ENCODE measurements at regions not wholly inside any gene's neighbourhood (a gene's known extent, or its start where the extent isn't known, plus 50 kb on each side); places are given as distances from the start of the nearest gene placed in this dataset.

DNA sequence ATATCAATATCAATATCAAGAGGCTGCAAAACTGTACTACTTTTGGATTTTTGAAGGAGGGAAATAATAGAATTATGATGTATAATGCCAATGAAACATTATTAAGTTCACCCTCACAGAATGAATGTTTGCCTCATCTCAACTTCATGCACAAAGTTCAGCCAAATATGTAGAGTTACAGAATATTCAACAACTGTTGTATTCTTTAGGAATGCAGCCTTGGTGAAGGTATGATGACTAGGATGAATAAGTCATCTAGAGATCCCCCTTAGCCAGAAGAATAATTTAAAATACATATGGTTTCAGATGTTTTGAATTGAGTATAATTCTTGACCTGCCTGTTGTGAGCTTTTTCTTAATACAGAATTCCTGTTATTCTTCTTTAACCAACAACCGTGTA, 308.3 kb downstream of the COX7C start:
- TF ChIP-seq ZNF274 (IDR thresholded peaks at IDR 0.05; ENCODE audit: low read depth, low read length): no peak
- H3K4me3 ChIP-seq (ENCODE audit: low read length): no peak overlapping the region

DNA sequence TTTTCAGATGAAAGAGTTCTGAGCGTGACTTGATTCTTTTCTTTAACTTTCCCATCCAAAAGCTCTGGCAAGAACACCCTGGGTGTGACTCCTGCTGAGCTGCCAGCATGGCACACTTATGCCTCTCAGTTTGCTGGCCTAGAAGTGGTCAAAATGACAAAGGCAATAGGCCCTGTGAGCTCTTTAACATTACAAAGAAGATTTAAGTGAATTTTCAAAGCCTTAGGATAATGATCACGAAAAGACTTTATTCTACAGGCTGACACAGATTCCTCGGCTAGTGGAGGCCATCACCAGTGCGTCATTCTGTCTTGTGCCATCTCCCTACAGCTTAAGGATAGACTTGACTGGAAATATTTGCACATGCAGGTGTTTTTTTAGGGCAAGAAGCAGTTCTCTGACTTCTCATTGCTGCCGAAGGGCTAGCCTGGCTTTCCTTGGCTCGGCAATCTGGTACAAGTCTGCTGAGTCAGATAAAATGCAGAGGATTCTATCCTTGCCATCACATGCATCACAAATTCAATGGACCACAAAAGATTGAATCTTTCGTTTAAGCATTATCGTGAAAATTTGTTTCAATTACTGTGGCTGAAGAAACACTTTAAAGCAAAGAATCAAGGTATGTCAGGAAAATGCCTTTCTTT, 311.5 kb downstream of the COX7C start:
- TF ChIP-seq ZNF274 (IDR thresholded peaks at IDR 0.05; ENCODE audit: low read depth, low read length): no peak
- no peak overlapping the region for H3K4me3 ChIP-seq (ENCODE audit: low read length)

DNA sequence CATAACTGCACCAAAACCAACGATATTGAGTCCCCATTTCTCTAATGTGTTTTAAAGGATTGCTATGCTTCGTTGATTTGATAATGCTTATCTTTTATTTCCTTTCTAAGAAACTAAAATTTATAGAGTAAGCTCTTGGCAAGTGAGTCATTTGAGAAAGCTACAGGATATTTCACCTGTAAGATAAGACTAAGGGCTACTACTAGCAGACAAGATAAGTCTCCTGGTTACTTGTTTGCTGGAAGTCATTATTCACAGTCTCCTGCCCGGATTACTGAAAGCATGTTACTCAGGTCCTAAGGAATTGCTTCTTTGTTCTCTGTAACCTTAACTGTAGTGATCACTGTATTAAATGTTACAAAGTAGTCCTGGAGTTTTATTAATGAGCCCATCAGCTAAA, 315.9 kb upstream of the RASA1 start:
- TF ChIP-seq ZNF274 (IDR thresholded peaks at IDR 0.05; ENCODE audit: low read depth, low read length): no peak

DNA sequence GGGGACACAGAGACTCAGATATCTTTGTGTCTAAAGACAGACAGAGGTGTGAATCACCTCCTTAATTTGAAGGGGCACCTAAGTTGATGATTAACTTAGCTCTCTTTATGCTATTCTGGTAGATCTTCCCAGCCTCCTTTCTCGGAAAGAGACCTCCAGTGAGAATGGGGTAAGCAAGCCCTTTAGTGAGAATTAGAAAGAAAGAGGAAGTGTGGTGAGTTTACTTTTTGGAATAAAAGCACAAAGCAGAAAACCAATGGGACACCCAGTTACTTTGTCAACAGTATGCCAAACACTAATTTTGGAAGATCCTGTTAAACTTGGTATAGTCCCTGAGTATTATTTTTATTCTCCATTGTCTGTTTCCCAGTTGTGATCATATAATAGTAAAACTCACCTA, 302.8 kb upstream of the RASA1 start:
- no peak for TF ChIP-seq ZNF274 (IDR thresholded peaks at IDR 0.05; ENCODE audit: low read depth, low read length)

More for the DNA sequence above, 315.9 kb upstream of the RASA1 start:
- no peak overlapping the region for H3K4me3 ChIP-seq (ENCODE audit: low read length)

DNA sequence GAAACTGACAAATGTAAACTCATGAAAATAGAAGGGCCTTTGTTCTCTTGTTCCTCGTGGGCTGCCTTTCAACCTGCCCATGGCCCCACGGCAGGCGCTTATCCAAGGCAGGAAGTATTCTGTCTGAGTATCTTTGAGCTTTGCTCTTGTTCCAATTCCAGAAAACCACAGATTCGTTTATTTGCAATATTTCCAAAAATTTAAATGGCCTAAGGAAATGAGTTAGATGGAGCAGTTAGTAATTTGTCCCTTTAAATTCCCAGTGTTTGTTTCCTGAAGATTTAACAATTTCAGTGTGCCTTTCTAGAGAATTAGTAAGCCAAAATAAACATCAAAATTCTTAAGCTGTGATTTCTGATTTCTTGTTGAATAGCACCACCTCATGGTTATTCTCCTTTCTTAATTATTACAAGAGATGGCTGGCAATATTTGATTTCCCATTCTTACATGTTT, 299.4 kb upstream of the RASA1 start:
- no peak for TF ChIP-seq ZNF274 (IDR thresholded peaks at IDR 0.05; ENCODE audit: low read depth, low read length)
- H3K4me3 ChIP-seq (ENCODE audit: low read length): no peak overlapping the region

More for the DNA sequence above, 302.8 kb upstream of the RASA1 start:
- no peak overlapping the region for H3K4me3 ChIP-seq (ENCODE audit: low read length)

DNA sequence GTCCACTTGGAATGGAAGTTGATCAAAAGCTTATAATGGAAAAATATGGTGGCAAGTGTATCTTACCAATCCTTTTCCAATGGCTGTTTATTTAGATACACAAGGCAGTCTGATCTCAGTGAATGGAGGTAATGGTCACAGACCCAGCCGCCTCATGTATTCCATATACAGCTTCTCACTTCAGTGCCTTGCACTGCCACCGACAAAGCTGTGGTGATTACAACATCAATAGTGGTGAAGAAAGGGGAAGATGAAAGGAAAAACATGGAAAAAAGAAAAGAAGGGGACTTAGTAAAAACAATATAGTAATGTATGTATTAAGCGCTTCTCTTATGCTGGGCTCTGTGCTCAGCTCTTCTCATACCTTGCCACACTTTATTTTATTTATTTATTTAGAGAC, 297.3 kb upstream of the RASA1 start:
- H3K4me3 ChIP-seq (ENCODE audit: low read length): no peak overlapping the region
- no peak for TF ChIP-seq ZNF274 (IDR thresholded peaks at IDR 0.05; ENCODE audit: low read depth, low read length)

DNA sequence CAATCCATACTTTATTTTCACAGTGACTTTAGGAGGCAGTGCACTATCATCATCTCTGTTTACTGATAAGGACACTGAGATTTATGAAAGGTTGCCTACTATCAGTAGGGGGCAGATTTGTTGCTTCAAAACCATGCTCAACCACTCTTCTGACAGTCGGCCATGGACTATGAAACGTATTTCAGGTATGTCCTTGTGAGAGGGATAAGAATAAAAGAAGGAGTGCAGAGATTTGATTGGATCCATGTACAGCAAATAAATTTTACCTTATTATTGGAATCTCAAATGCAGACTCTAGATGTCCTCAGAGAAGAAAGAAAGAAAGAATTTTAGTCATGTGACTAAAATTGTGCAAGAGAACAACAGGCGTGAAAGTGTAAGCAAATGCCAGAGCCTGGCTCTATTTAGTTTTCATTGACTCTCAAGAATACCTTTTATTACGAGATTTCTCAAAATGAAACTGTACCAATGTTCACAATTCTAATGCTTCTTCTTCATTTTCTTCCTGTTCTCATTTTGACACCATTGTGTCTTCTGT, 296.6 kb upstream of the RASA1 start:
- TF ChIP-seq ZNF274 (IDR thresholded peaks at IDR 0.05; ENCODE audit: low read depth, low read length): no peak
- no peak overlapping the region for H3K4me3 ChIP-seq (ENCODE audit: low read length)

DNA sequence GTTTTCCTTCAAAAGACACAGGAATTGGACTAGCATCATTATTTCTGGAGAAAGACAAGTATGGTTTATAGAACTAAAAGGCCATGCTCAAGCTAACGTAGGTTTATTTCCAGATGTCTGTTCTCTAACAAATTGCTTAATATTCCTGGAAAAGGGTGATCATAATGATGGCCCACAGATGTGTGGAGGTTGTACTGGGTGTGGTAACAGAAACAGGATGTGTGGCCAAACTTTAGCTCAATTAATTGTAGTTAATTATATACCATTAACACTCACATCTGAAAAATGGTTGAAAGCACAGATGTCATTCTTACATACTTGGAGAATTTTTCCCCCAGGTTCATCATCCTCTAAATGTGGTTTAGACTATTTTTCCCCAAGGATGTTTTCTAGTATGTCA, 292.7 kb upstream of the RASA1 start:
- H3K4me3 ChIP-seq (ENCODE audit: low read length): no peak overlapping the region
- TF ChIP-seq ZNF274 (IDR thresholded peaks at IDR 0.05; ENCODE audit: low read depth, low read length): no peak

DNA sequence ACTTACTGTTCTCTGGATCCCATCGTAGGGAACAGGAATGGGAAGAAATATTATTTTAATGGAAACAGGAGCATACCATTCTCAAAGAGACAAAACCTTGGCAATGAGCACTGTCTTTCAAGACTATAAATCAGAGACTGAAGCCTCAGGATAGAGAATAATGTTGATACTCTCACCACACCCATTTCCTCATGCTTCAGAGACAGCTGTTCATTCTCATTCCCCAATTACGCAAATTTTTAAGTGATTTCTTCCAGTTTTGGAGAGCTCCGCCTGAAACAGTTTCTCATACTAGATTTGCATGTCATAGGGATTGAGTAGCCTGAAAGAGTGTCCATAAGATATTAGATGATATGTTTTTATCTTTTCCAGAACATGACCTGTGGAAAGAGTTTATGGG, 290.5 kb upstream of the RASA1 start:
- H3K4me3 ChIP-seq (ENCODE audit: low read length): no peak overlapping the region
- TF ChIP-seq ZNF274 (IDR thresholded peaks at IDR 0.05; ENCODE audit: low read depth, low read length): no peak

DNA sequence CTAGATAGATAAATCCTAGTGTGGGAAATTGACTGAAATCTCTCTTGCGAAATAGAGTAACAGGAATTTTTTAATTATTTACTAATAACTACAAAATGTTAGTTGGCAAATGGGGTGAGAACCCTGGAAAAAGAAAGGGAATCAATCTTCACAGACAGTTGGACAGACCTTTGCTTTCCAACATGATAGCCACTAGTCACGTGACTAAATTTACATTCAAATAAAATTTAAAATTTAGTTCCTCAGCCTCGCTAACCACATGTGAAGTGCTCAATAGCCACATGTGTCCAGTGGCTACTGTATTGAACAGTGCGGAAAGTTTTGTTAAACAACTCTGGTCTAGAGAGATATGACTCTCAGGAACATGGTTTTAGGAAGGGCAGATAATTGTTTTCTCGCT, 289.9 kb upstream of the RASA1 start:
- no peak overlapping the region for H3K4me3 ChIP-seq (ENCODE audit: low read length)
- TF ChIP-seq ZNF274 (IDR thresholded peaks at IDR 0.05; ENCODE audit: low read depth, low read length): no peak

DNA sequence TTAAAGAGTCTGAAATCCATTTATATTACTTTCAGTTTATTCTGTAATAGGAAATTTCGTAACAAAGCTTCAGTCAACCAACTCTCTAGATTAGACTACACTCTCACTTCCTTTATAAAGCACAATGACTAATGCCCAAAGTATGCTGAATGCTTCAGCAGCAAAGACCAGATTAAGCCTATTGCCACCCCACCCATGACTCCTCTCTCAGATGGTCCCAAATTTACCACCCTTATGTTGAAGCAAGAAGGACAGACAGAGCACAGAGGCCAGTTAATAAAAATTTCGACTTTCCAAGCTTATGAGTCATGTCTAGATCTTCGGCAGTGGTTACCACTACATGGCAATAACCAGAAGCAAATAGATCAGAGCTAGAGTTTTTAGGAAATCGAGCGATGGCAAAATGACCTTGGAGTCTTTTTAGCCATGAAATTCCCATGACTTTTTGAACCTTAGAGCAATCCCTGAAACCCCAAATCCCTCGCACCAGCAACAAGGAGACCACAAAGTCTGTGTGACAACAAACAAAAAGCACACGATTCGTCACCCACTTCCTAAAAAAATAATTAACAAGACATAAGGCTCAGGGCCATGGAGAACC, 287.8 kb upstream of the RASA1 start:
- H3K4me3 ChIP-seq (ENCODE audit: low read length): no peak overlapping the region
- no peak for TF ChIP-seq ZNF274 (IDR thresholded peaks at IDR 0.05; ENCODE audit: low read depth, low read length)

DNA sequence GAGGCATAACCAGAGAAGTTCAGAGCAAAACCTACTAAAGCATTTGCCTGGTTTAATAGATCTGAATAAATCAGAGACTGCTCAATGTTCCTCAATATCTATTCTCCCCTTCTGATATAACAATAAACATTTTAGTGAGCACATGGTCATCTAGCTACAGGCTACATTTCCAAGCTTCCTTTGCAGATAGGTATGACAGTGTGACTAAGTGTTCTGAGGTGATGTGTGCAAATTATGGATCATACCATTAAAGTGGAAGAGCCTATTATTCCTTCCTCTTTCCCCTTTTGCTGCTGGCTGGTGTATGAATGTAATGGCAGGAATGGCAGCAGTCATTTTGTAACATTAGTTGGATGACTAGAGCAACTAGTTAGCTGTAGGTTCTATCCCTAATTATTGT, 285.8 kb upstream of the RASA1 start:
- TF ChIP-seq ZNF274 (IDR thresholded peaks at IDR 0.05; ENCODE audit: low read depth, low read length): no peak
- no peak overlapping the region for H3K4me3 ChIP-seq (ENCODE audit: low read length)

DNA sequence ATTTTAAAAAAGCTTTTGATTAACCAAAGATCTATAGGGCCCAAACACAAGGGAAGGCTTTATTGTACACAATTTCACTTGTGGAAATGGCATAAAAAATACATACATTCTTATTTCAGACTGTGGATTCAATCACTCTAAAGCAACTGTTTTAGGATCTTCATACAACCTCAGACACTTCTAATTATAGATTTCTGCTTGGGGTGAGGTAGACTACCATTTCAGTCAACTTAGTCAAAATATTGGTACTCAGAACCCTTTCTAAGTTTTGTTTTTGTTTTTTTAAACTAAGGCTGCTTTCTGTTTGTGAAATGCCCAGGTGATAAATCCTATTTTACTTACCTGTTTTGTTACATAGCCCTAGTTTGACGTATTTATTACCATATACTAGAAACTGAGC, 284.5 kb upstream of the RASA1 start:
- no peak for TF ChIP-seq ZNF274 (IDR thresholded peaks at IDR 0.05; ENCODE audit: low read depth, low read length)
- no peak overlapping the region for H3K4me3 ChIP-seq (ENCODE audit: low read length)

DNA sequence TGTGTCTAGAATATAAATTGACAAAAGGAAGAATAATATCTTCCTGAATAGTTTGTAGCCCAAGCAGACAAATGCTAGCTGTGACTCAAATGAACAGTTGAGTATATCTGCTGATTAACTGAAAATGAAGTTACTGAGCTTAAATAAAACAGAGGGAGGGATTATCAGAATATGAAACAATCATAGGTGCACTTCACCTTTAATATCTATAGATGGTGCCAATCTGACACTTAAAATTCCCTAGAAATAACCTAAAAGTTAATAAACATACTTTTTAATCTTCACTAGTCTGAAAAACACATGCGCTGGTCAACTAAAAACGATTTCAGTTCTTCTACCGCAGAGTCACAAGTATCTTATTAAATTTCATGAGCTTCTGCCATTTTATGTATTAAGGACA, 280.8 kb upstream of the RASA1 start:
- TF ChIP-seq ZNF274 (IDR thresholded peaks at IDR 0.05; ENCODE audit: low read depth, low read length): no peak

DNA sequence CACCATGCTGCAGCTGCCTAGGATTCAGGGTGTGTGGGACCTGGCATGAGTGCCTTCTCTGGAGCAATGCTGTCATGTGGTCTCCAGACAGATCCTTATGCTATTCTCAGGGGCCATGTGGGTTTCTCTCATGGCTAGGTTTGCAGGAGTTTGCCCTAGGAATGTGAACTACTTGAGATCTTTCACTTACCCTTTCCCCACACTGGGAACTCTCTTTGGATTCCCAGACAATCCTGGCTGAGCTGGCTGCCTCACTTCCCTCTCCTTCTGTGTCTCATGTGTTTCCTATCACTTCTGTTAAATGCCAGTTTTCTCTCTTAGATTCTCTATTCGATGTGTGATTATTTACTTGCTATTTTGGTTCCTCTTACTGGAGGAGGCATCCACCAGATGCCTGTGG, 270.2 kb upstream of the RASA1 start:
- TF ChIP-seq ZNF274 (IDR thresholded peaks at IDR 0.05; ENCODE audit: low read depth, low read length): no peak

More for the DNA sequence above, 280.8 kb upstream of the RASA1 start:
- no peak overlapping the region for H3K4me3 ChIP-seq (ENCODE audit: low read length)

More for the DNA sequence above, 270.2 kb upstream of the RASA1 start:
- no peak overlapping the region for H3K4me3 ChIP-seq (ENCODE audit: low read length)

All from GM08714 (cell line).